NB4 (cell line): ENCODE measurements at regions not wholly inside any gene's neighbourhood (a gene's known extent, or its start where the extent isn't known, plus 50 kb on each side); places are given as distances from the start of the nearest gene placed in this dataset.

Source experiments
- DNase-seq: peaks from one replicate; pipeline ENCODE4 v3.0.0; 2010; ENCODE audit warnings: low read depth
- H3K4me3 ChIP-seq: one replicate; pipeline ENCODE4 v1.5.1; 2011; ENCODE audit warnings: mild to moderate bottlenecking, low read depth, low read length, moderate library complexity
- MYC ChIP-seq: IDR thresholded peaks from 2 replicates; pipeline ENCODE4 v1.6.1; 2011; ENCODE audit warnings: low read depth, low read length
- POLR2A ChIP-seq: IDR thresholded peaks from 2 replicates; pipeline ENCODE4 v1.6.1; 2011; ENCODE audit warnings: mild to moderate bottlenecking; ENCODE audit not compliant: insufficient read length; ENCODE audit errors: extremely low read depth
- TF ChIP-seq, protein P1 (sequence below): IDR thresholded peaks from 2 replicates; pipeline ENCODE4 v1.6.1; 2011; ENCODE audit warnings: low read depth, low read length
- TF ChIP-seq, protein P2 (sequence below): IDR thresholded peaks from one replicate; pipeline ENCODE4 v1.5.1; 2012; ENCODE audit warnings: low read depth, low read length

DNA sequence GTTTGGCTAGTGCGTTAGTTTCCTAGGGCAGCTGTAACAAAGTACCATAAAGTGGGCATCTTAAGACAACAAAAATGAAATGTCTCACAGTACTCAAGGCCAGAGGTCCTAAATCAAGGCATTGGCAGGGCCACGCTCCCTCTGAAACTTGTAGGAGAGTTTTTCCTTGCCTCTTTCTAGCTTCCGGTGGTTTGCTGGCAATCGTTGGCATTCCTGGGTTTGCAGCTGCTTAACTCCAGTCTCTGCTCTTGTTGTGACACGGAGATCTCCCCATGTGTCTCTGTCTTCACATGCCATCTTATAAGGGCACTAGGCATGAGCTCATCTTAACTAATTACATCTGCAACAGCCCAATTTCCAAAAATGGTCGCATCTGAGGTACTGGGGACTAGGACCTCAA lies 362.0 kb upstream of the BOD1L1 start:
- DNase-seq: no peak
- TF ChIP-seq, protein P1, sequence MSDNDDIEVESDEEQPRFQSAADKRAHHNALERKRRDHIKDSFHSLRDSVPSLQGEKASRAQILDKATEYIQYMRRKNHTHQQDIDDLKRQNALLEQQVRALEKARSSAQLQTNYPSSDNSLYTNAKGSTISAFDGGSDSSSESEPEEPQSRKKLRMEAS: no peak
- TF ChIP-seq POLR2A: no peak
- TF ChIP-seq, protein P2, sequence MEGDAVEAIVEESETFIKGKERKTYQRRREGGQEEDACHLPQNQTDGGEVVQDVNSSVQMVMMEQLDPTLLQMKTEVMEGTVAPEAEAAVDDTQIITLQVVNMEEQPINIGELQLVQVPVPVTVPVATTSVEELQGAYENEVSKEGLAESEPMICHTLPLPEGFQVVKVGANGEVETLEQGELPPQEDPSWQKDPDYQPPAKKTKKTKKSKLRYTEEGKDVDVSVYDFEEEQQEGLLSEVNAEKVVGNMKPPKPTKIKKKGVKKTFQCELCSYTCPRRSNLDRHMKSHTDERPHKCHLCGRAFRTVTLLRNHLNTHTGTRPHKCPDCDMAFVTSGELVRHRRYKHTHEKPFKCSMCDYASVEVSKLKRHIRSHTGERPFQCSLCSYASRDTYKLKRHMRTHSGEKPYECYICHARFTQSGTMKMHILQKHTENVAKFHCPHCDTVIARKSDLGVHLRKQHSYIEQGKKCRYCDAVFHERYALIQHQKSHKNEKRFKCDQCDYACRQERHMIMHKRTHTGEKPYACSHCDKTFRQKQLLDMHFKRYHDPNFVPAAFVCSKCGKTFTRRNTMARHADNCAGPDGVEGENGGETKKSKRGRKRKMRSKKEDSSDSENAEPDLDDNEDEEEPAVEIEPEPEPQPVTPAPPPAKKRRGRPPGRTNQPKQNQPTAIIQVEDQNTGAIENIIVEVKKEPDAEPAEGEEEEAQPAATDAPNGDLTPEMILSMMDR: no peak
- TF ChIP-seq MYC: no peak
- no peak overlapping the region for H3K4me3 ChIP-seq

DNA sequence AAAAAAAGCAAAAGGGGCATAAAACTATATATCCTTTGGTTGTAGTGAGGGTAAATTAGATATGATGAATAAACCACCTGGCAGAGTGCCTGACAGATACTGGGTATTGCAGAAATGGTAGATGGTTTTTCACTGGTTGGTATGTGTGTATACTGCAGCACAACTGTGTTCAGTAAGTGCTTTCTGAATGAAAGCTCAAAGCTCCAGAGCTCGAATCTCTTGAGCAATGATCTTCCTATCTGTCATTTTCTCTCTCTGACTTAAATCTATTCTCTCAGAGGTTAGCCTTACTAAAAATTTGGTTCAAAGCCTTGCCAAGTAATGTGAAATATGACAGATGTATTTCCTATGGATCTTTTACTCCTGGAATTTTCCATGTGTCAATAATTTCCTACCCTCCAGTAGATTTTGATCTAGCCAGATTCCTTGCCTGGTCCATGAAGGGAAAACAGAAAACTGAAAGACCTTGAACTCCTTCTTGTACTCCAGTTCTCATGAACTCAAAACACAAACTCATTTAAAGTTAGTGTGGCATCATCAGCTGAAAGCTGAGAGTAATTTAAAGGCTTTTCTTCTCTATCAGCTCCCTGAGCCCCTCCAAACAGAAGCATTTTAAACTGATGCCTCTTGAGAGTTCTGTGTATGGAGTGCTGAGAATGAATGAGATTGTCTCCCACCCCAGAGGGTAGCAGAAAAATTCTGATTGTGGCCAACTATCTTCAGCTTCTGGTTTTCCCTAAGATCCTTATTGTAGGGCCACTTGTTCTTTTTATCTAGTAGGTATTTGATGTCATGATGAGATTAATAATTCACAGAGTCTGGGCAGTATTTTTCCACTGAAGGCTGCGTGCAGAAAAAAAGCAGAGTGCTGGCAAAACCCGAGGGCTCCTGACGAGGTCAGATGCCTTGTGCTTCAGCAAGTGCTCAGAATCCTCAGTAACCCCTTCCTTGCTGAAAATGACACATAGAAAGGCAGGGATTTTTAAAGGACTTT lies 363.4 kb upstream of the BOD1L1 start:
- TF ChIP-seq, protein P1: no peak
- no peak for TF ChIP-seq POLR2A
- TF ChIP-seq, protein P2: no peak
- TF ChIP-seq MYC: no peak

DNA sequence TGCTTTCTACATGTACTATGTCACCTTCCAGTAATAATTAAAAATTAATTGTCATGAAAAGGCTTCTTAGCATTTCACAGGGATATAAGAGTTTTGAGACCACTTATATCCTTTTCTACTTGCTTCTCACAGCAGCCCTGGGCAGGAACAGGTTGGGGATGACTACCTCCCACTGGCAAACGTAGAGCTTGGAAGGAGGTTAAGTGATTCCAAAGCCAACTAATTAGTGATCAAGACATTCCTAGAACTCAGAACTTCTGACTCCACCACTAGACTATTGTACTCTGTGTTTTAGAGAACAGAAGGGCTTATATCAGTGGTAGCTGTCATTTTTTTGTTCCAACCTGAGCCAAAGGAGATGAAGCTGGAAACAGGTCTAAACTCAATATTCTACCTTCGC lies 364.5 kb upstream of the BOD1L1 start:
- no peak overlapping the region for H3K4me3 ChIP-seq
- no peak for TF ChIP-seq POLR2A
- no peak for TF ChIP-seq MYC
- TF ChIP-seq, protein P1: no peak
- TF ChIP-seq, protein P2: no peak
- DNase-seq: no peak

More for the DNA sequence above, 363.4 kb upstream of the BOD1L1 start:
- DNase-seq: no peak
- H3K4me3 ChIP-seq: no peak overlapping the region

DNA sequence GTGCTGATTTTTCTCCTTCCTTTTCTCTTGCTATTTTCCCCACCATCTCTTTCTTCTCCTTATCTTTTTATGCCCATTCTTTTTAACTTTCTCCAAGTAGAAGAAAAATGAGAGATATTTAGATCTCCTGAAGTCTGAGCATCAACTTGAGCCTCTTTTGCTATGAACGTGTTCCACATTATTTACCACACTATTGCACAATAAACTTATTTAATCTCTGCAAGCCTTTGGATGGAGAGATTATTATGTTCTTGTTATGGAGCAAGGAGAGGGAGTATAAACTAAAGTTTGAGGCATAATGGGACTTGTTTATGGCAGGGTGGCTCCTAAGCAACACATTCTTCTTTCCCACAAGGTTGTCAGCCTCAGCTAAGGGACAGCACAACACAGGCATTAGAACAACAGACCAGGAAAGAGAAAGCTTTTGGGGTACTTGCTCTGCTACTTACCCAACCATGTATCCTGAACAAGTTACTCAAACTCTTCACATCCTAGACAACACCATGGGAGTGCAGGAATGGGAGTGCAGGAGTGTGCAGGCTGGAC lies 365.5 kb upstream of the BOD1L1 start:
- no peak overlapping the region for H3K4me3 ChIP-seq
- DNase-seq: no peak
- no peak for TF ChIP-seq POLR2A
- TF ChIP-seq, protein P1: no peak
- TF ChIP-seq, protein P2: no peak
- no peak for TF ChIP-seq MYC

DNA sequence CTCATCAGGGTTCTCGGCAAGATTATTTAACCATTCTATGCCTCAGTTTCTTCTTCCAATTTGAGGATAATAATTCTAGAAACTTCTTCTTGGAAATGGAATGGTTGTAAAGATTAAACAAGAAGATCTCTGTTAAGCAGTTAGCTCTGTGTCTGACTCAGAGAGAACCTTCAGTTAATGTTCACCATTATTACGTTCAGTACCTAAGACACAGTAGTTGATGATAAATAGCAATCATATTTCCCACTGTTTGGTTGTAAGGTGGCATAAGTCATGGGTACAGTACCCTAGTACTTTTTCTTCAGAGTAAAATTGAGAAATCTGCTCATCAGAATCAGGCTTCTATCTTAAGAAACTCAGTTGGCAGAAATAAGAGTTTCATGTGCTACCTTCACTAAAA lies 366.5 kb upstream of the BOD1L1 start:
- DNase-seq: no peak
- no peak for TF ChIP-seq MYC
- TF ChIP-seq, protein P1: no peak
- TF ChIP-seq POLR2A: no peak
- TF ChIP-seq, protein P2: no peak
- H3K4me3 ChIP-seq: no peak overlapping the region
